K562 (cell line): ENCODE measurements at regions not wholly inside any gene's neighbourhood (a gene's known extent, or its start where the extent isn't known, plus 50 kb on each side); places are given as distances from the start of the nearest gene placed in this dataset.

Experiments
- ATAC-seq: fragments of 200-7000 bp; cut with Tn5 transposase; 3 replicates; pipeline ENCODE4 v1.9.1; 2020; ENCODE audit warnings: moderate library complexity
- BruUV-seq: library from RNA; stranded (reverse); fragments of 400-500 nt; replicated peaks from 2 replicates; lab custom pipeline; 2021; lab: Mats Ljungman, UMichigan
- CTCF ChIA-PET: fragments of 300-600 bp; formaldehyde crosslinking; extraction: SDS; loops from one replicate; lab custom pipeline; 2021; ENCODE audit warnings: low intra/inter-chr PET ratio; lab: Yijun Ruan, JAX
- POLR2A ChIA-PET: fragments of 300-600, 350-650 bp; sonication (Branson Sonifier 250); formaldehyde crosslinking; extraction: SDS; loops from one replicate; lab custom pipeline; 2021; ENCODE audit warnings: antibody characterized with exemption, inconsistent platforms; lab: Yijun Ruan, JAX
- DNase-seq, 4 experiments: peaks; one replicate each; pipeline versions ENCODE4 v3.0.0 to v3.0.0-alpha.2; 2011 to 2018; ENCODE audit warnings: low spot score in 3 of 4, mixed read lengths in 3 of 4; ENCODE audit errors: extremely low read depth in 1 of 4
- FAIRE-seq: peaks from 2 replicates; lab custom pipeline; 2011; peaks lifted over from hg19 to GRCh38; lab: Jason Lieb, UNC
- H2AFZ ChIP-seq: 2 replicates; pipeline ENCODE4 v1.6.0; 2011; ENCODE audit warnings: low read depth, low read length, control low read depth, inconsistent platforms
- H3K27ac ChIP-seq: fragments of 200-600 bp; 3 replicates; pipeline ENCODE4 v1.8.0; 2011; ENCODE audit warnings: low read depth, mild to moderate bottlenecking, control low read depth, inconsistent platforms, low read length, moderate library complexity, mixed read lengths; ENCODE audit errors: extremely low read depth
- H3K27me3 ChIP-seq, 2 experiments: fragments of 300-600 bp in 1 of 2; 2 replicates in 1 of 2; 3 replicates in 1 of 2; pipeline versions ENCODE4 v1.6.0 to v1.8.0; 2011; ENCODE audit warnings: inconsistent platforms in 2 of 2, low read length in 2 of 2, mild to moderate bottlenecking in 1 of 2, mixed read lengths in 1 of 2, moderate library complexity in 1 of 2; ENCODE audit not compliant: control insufficient read depth in 2 of 2, insufficient read depth in 2 of 2
- H3K36me3 ChIP-seq: fragments of 300-600 bp; 3 replicates; pipeline ENCODE4 v1.8.0; 2011; ENCODE audit warnings: mild to moderate bottlenecking, low read length, inconsistent platforms; ENCODE audit not compliant: control insufficient read depth, insufficient read depth
- H3K4me1 ChIP-seq, 2 experiments: fragments of 200-600 bp in 1 of 2; replicated peaks in 1 of 2; 2 replicates in 1 of 2; 3 replicates in 1 of 2; pipeline versions ENCODE4 v1.5.1 to v1.8.0; 2011; ENCODE audit warnings: inconsistent platforms in 2 of 2, low read length in 2 of 2, mild to moderate bottlenecking in 1 of 2, mixed read lengths in 1 of 2, moderate library complexity in 1 of 2; ENCODE audit not compliant: control insufficient read depth in 2 of 2, insufficient read depth in 2 of 2
- H3K4me2 ChIP-seq: 2 replicates; pipeline ENCODE4 v1.6.1; 2011; ENCODE audit warnings: low read length, control low read depth, inconsistent platforms, mixed read lengths; ENCODE audit not compliant: insufficient read depth
- H3K4me3 ChIP-seq: fragments of 200-600 bp; sonication (generic), shearing (Covaris generic); 2 replicates; pipeline ENCODE4 v1.5.1; 2016; ENCODE audit warnings: control low read depth, inconsistent platforms
- H3K79me2 ChIP-seq: fragments of 200-600 bp; 3 replicates; pipeline ENCODE4 v1.8.0; 2011; ENCODE audit warnings: low read length, inconsistent platforms; ENCODE audit not compliant: control insufficient read depth, insufficient read depth
- H3K9ac ChIP-seq, 2 experiments: 2 replicates each; pipeline versions ENCODE4 v1.6.0 to v1.6.1; 2011; ENCODE audit warnings: low read depth in 2 of 2, low read length in 2 of 2, control low read depth in 1 of 2, inconsistent platforms in 1 of 2, mild to moderate bottlenecking in 1 of 2, mixed read lengths in 1 of 2; ENCODE audit not compliant: insufficient read depth in 1 of 2
- H3K9me1 ChIP-seq: one replicate; pipeline ENCODE4 v1.6.0; 2011; ENCODE audit warnings: inconsistent platforms, mild to moderate bottlenecking, low read length, moderate library complexity; ENCODE audit not compliant: control insufficient read depth, insufficient read depth
- H3K9me3 ChIP-seq: replicated peaks from 2 replicates; pipeline ENCODE4 v1.5.1; 2011; ENCODE audit warnings: low read depth, low read length, inconsistent platforms; ENCODE audit not compliant: control insufficient read depth, insufficient read depth
- H4K20me1 ChIP-seq: replicated peaks from 2 replicates; pipeline ENCODE4 v1.6.1; 2011; ENCODE audit warnings: low read length, inconsistent platforms, mixed read lengths; ENCODE audit not compliant: control insufficient read depth, insufficient read depth
- E2F3 ChIP-seq: fragments of 250-450 bp; sonication (Bioruptor Pico); IDR thresholded peaks from 2 replicates; pipeline ENCODE4 v1.4.0; 2020; ENCODE audit warnings: mild to moderate bottlenecking
- MEIS2 ChIP-seq: fragments of 450-650 bp; IDR thresholded peaks from 2 replicates; pipeline ENCODE4 v1.6.1; 2014; ENCODE audit warnings: mild to moderate bottlenecking; ENCODE audit not compliant: partially characterized antibody
- MYNN ChIP-seq, 2 experiments: sonication (generic); formaldehyde crosslinking in 1 of 2; IDR thresholded peaks; 2 replicates each; pipeline versions ENCODE4 v1.5.0 to v1.6.1; 2016 to 2020; ENCODE audit warnings: antibody characterized with exemption in 1 of 2, missing genetic modification reagents in 1 of 2
- TRIM28 ChIP-seq: fragments of 450-650 bp; IDR thresholded peaks from 2 replicates; pipeline ENCODE4 v1.6.1; 2017
- WGBS: fragments of 100-300 bp; shearing (Covaris generic); methylation state at CpG from one replicate; pipeline ENCODE4 v1.1.6; 2016; ENCODE audit warnings: low coverage, mixed read lengths; ENCODE audit not compliant: insufficient coverage; ENCODE audit errors: missing lambda C conversion rate; 5-methylcytosine and 5-hydroxymethylcytosine counted together
- in situ Hi-C: fragments of 300-500 bp; cut with MboI; formaldehyde crosslinking; loops from 4 replicates; pipeline ENCODE4 v1.15.0; 2018; ENCODE audit warnings: inconsistent platforms, mixed read lengths
- intact Hi-C: fragments of 100-400 bp; cut with micrococcal nuclease; formaldehyde crosslinking; loops from 2 replicates; pipeline ENCODE4 v1.14.2; 2022
- TF ChIP-seq, protein P1 (sequence below): fragments of 150-350 bp; IDR thresholded peaks from 2 replicates; pipeline ENCODE4 v1.6.1; 2014; ENCODE audit warnings: low read depth, mild to moderate bottlenecking, low read length, borderline replicate concordance
- TF ChIP-seq, protein P2 (sequence below): fragments of 450-650 bp; IDR thresholded peaks from one replicate; pipeline ENCODE4 v1.6.1; 2018; ENCODE audit warnings: mild to moderate bottlenecking, moderate library complexity; ENCODE audit not compliant: partially characterized antibody
- TF ChIP-seq, protein P3 (sequence below), 2 experiments: fragments of 450-650 bp in 1 of 2; sonication (generic) in 1 of 2; formaldehyde crosslinking in 1 of 2; IDR thresholded peaks; 2 replicates each; pipeline versions ENCODE4 v1.7.1 to v1.9.0; 2016 to 2022; ENCODE audit warnings: inconsistent platforms in 1 of 2, mild to moderate bottlenecking in 1 of 2, missing genetic modification reagents in 1 of 2

DNA sequence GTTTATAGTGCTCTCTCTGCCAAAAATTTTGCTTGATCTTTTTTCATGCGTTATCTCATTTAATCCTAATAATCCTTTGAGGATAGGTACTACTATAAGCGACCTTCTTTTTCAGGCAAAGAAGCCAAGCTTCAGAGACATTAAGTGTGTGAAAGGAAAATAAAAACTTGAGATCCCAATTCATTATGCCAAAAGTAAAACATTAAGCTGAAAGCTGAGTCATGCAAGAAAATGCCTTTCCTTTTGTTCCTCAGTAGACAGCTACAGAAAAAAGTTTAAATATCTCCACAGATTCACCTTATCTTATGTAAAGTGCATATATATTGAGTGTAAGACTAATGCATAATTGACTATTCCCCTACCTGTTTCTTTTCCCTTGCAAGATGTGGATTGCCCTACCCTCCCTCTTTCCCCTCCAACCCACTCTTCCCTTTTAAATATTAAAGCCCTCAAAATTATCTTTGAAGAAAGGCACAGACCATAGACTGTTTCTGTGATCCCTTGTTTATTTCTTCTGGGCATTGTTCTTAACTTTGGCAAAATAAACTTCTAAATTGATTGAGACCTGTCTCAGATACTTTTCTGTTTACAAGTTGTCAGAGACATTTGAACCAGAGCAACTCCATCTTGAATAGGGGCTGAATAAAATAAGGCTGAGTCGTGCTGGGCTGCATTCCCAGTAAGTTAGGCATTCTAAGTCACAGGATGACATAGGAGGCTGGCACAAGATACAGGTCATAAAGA lies 1139.9 kb upstream of the LRRN3 start:
- no peaks in the 10 kb centered on the region for H3K36me3 ChIP-seq
- no peaks in the 10 kb centered on the region for H3K4me1 ChIP-seq
- H3K9ac ChIP-seq, result no peak overlapping the region
- no peak overlapping the region for H3K4me3 ChIP-seq
- FAIRE-seq, result no peak
- no peaks in the 10 kb centered on the region for H3K79me2 ChIP-seq
- 0% methylated on average over 3 of the region's 3 CpGs for WGBS
- ChIA-PET POLR2A (no interaction called here), CTCF (no interaction called here)
- no TSS peak for BruUV-seq
- in situ Hi-C loops (no loop called here), intact Hi-C loops (no loop called here)
- H3K27ac ChIP-seq, result no peak overlapping the region
- no peak for DNase-seq
- no peaks in the 10 kb centered on the region for H3K9me3 ChIP-seq
- H3K27me3 ChIP-seq, result no peaks in the 10 kb centered on the region
- no peaks in the 10 kb centered on the region for H3K9me1 ChIP-seq
- no peak overlapping the region for H3K4me2 ChIP-seq
- no peak overlapping the region for H2AFZ ChIP-seq
- ATAC-seq, result no peak
- H4K20me1 ChIP-seq, result no peaks in the 10 kb centered on the region
- TF ChIP-seq, protein P1, sequence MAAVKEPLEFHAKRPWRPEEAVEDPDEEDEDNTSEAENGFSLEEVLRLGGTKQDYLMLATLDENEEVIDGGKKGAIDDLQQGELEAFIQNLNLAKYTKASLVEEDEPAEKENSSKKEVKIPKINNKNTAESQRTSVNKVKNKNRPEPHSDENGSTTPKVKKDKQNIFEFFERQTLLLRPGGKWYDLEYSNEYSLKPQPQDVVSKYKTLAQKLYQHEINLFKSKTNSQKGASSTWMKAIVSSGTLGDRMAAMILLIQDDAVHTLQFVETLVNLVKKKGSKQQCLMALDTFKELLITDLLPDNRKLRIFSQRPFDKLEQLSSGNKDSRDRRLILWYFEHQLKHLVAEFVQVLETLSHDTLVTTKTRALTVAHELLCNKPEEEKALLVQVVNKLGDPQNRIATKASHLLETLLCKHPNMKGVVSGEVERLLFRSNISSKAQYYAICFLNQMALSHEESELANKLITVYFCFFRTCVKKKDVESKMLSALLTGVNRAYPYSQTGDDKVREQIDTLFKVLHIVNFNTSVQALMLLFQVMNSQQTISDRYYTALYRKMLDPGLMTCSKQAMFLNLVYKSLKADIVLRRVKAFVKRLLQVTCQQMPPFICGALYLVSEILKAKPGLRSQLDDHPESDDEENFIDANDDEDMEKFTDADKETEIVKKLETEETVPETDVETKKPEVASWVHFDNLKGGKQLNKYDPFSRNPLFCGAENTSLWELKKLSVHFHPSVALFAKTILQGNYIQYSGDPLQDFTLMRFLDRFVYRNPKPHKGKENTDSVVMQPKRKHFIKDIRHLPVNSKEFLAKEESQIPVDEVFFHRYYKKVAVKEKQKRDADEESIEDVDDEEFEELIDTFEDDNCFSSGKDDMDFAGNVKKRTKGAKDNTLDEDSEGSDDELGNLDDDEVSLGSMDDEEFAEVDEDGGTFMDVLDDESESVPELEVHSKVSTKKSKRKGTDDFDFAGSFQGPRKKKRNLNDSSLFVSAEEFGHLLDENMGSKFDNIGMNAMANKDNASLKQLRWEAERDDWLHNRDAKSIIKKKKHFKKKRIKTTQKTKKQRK, result no peak
- TF ChIP-seq, protein P2, sequence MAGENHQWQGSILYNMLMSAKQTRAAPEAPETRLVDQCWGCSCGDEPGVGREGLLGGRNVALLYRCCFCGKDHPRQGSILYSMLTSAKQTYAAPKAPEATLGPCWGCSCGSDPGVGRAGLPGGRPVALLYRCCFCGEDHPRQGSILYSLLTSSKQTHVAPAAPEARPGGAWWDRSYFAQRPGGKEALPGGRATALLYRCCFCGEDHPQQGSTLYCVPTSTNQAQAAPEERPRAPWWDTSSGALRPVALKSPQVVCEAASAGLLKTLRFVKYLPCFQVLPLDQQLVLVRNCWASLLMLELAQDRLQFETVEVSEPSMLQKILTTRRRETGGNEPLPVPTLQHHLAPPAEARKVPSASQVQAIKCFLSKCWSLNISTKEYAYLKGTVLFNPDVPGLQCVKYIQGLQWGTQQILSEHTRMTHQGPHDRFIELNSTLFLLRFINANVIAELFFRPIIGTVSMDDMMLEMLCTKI, result no peak
- TF ChIP-seq, protein P3, sequence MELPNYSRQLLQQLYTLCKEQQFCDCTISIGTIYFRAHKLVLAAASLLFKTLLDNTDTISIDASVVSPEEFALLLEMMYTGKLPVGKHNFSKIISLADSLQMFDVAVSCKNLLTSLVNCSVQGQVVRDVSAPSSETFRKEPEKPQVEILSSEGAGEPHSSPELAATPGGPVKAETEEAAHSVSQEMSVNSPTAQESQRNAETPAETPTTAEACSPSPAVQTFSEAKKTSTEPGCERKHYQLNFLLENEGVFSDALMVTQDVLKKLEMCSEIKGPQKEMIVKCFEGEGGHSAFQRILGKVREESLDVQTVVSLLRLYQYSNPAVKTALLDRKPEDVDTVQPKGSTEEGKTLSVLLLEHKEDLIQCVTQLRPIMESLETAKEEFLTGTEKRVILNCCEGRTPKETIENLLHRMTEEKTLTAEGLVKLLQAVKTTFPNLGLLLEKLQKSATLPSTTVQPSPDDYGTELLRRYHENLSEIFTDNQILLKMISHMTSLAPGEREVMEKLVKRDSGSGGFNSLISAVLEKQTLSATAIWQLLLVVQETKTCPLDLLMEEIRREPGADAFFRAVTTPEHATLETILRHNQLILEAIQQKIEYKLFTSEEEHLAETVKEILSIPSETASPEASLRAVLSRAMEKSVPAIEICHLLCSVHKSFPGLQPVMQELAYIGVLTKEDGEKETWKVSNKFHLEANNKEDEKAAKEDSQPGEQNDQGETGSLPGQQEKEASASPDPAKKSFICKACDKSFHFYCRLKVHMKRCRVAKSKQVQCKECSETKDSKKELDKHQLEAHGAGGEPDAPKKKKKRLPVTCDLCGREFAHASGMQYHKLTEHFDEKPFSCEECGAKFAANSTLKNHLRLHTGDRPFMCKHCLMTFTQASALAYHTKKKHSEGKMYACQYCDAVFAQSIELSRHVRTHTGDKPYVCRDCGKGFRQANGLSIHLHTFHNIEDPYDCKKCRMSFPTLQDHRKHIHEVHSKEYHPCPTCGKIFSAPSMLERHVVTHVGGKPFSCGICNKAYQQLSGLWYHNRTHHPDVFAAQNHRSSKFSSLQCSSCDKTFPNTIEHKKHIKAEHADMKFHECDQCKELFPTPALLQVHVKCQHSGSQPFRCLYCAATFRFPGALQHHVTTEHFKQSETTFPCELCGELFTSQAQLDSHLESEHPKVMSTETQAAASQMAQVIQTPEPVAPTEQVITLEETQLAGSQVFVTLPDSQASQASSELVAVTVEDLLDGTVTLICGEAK (IDR thresholded peaks at IDR 0.05), result no peak
- TF ChIP-seq, protein P3 (CRISPR knock-in tag; IDR thresholded peaks at IDR 0.05), result no peak
- TF ChIP-seq MEIS2 (no peak), E2F3 (CRISPR knock-in tag) (no peak), MYNN (IDR thresholded peaks at IDR 0.05) (no peak), MYNN (CRISPR knock-in tag; IDR thresholded peaks at IDR 0.05) (no peak), TRIM28 (no peak)
